NCI-H2196 (cell line): ENCODE measurements at regions not wholly inside any gene's neighbourhood (a gene's known extent, or its start where the extent isn't known, plus 50 kb on each side); places are given as distances from the start of the nearest gene placed in this dataset.
A peak's percentile ranks its signal among the peaks of the same experiment; 100 is the strongest.

Experiments
- DNase-seq: peaks from one replicate; lab custom pipeline; 2025; ENCODE audit not compliant: unreplicated experiment; lab: John Stamatoyannopoulos, UW

DNA sequence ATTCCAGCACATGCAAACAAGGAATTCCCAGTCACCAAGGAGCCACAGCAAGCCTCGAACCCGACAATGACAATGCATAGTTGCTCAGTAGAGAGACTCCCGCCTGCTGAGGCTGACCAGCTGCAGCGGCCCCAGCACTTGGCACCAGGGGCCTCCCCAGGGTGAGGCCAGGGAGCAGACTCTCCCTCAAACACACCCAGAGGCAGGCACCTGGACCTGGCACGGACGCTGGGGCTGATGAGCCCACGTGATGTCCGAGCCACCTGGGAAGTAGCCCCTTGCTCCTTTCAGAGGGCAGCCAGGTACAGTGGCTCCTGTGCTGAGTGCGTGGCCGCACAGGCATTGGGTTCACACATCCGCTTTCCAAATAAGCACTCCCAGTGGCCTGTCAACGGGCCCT is 315.9 kb upstream of the TGFBR2 start:
- DNase-seq: no peak

DNA sequence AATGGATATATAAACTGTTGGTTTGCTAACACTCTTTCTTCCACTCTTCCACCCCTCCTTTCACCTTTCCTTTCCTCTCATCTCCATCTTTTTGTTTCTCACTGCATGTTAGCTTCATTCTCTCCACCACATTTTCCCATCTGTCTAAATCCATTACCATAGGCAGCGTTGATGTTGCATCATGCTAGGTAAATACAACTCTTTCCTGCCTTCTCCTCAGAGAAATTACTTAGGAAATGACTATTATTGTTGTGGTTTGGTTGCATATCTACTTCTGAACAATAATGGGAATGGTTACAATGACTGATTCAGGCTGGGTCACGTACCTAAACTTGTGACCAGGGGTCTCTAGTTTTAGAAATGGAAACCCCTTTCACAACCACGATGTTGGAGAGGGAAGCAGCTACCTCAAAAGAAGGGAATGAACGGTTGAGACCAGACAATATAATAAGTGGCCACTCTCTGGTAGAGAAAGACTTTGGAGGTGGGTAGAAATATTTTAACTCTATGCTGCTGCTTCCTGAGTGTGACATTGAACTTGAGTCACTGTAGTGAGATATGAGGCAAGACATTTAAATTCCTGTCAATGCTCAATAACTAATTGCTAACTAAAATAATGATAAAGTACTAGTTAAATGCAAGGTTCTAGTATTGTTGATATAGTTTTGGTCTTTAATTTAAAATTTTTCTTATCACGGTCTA is 314.1 kb upstream of the TGFBR2 start:
- no peak for DNase-seq

DNA sequence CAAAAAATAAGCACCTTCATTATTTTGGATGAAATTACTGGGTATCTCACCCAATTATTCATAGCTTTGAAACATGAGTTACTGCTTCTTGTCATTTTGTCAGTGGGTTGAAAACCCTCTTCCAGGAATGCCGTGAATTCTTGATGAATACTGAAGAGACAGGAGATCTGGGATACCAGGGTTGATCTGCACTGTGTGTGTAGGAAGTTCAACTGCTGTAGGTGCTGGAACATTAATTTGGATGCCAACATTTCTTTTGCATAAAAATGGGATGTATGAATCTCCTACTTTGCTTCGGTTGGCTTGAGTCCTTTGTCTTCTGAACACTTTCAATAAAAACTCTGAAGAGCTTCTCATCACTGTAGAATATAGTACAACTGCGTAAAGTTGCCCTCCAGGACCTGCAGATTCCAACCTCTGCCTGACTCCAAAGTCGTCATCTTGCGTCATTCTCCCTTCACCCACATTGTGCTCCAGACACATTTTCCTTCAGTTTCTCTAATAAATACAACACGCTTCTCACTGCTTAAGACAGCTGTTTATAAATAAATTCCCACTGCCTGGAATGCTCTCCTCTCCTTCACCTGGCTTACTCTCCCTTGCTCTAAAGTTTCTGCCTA is 312.7 kb upstream of the TGFBR2 start:
- DNase-seq: no peak

DNA sequence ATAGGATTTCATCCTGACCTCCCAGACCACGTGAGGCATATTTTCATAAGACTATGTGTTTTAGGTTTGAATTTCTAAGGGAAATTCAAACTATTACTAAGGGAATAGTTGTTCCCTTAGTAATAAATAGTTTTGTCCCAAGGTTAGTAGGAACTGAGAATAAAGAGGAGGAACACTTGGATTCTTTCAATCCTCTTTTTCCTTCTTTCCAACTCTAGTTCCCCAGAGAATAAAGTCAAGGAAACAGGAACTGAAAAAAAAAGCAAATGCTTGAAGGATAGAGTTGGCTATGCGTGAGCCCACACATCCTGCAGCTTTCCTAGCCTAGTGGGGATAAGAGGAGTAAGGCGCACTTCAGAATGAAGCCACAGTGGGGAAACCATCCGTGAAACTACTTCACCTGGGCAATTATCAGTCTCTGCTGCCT is 312.1 kb upstream of the TGFBR2 start:
- DNase-seq: no peak

DNA sequence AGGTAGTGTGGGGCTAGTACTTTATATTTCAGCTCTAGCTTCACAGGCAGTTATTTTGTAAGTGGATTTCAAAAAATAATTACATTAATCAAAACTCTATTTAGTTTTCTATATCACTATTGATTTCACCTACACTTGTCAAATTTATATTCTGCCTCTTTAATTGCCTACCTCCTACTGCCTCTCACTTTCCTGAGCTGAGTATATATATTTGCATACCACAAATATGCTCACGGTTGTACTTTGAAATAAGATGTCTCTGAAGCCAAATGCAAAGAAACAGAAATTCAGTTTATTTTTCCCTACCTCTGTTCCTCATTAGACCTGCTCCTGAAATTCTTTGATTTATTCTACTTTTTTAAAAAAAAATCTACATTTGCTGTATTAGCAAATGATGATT is 309.3 kb upstream of the TGFBR2 start:
- no peak for DNase-seq

DNA sequence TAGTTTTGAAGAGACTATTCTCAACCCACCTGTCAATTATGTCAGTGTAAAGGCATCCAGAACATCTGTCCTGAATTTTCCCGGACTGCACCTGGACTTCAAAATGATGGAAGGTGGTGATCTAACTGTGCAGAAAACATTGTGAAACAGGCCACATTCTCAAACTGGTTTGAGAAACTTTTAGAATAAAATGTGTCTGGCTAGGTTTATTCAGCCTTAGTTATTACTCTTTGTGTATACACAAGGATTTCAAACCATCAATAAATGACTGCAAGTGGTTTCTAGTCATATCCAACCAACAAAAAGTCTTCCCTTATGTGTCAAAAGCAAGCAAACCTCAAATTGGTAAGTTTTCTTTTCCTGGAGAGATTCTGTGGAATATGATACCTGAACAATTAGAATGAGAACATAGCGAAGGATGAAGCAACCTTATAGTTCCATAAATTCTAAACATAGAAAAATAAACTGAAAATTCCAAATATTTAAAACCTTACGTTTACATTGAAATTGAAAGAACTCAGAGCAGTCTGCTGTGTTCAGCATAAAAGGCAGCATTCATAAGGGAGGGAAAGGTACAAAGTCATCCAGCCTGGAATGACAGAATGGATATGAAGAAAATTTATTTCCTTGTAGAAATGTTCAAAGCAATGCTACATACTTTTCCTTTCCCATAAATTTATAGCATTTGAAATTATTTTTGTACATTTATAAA is 306.6 kb upstream of the TGFBR2 start:
- DNase-seq: no peak

DNA sequence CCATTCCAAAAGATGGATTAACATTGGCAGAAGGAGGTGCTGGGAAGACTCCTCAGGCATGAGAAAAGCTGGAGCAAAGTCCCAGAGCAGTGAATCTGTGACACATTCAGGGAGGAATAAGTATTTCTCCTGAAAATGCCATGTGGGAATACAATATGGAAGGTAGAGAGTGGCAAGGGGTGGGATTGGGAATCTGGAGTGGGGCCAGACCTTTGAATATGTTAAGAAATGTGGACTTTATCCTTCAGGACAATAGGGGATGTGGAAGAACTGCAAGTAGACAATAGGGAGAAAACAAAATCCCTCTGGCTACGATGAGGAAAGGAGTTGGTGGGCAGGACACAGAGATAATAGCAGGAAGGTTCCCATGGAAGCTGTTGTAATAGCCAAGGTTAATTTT is 305.6 kb upstream of the TGFBR2 start:
- no peak for DNase-seq

DNA sequence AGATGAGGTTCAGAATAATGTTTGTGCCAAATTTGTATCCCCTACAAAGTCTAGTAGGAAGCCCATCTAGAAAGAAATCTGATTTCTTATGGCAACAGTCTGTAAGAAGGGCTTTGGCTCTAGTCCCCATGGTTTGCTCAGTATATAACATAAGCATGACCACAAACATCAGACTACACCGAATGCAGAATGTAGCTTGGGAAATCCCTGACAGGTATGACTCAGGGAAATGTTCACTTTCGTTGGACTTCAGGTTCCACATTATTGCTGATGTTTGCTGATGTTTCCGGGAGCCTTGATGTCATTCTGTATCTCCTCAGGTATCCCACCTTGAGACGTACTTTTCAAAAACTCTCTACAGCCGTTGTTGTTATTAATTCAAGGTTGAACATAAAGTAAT is 304.4 kb upstream of the TGFBR2 start:
- no peak for DNase-seq

DNA sequence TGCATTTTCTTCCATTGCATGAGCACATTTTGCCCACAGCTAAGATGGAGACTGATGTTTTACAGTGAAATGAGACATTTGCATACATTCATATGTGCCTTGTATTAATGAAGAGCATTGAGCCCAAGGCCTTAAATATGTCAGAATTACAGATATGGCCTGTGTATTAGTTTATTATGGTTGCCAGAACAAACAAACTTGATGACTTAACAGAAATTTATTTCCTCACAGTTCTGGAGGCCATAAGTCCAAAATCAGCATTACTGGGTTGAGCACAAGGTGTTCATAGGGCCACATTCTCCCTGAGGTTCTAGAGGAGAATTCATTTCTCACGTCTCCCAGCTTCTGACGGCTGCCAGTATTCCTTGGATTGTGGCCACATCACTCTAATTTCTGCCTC is 302.6 kb upstream of the TGFBR2 start:
- DNase-seq: no peak

DNA sequence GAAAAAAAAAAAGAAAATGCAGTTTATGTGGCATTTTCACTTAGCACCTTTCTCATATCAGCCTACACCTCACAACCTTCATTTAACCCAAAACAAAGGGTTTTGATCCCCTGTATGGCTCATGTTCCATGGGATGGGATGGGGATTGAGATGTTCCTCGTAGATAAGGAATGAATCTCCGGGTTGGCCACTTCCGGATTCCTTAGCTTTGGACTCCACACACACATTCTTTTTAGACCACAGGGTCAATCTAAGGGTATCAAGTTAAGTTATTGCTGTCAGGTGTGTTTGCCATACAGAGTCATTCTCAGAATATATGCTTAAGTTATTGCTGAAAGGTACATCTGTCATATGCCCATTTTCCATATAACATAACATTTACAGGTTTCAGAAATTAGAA is 301.4 kb upstream of the TGFBR2 start:
- no peak for DNase-seq

DNA sequence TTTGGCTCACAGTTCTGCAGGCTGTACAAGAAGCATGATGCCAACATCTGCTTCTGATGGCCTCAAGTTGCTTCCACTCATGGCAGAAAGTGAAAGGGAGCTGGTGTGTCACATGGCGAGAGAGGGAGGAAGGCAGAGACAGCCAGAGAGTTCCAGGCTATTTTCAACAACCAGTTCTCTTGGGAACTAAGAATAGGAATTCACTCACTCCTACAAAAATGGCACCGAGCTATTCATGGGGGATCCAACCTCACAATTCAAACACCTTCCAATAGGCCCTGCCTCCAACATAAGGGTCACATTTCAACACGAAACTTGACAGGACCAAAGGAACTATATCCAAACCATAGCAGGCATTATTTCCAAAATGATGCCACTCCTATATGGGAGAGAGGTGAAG is 299.5 kb upstream of the TGFBR2 start:
- no peak for DNase-seq

DNA sequence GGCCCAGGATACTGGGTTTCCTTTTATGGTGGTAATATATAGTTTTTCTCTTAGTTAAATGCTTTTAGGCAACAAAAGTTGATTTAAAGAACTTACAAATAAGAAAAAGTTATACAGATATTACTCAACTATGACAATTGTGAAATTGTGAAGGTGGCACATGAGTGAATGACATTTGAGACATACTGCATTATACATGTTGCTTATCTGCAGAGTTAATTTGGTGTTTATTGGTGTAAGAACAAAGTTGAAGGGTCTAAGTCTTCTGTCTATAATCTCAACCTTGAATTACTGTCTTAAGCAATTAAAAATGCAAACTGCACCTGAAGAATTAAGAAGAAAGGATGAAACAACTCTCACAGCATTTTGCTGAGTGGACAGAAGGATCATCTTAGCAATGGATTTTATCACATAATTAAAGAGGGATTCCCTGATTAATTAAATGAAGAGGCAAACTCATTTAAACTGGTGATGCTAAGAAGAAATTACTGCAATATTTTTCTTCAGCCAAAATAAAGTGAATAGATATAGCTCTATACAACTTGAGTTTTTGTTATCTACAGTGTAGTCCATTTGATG is 298.9 kb upstream of the TGFBR2 start:
- no peak for DNase-seq

DNA sequence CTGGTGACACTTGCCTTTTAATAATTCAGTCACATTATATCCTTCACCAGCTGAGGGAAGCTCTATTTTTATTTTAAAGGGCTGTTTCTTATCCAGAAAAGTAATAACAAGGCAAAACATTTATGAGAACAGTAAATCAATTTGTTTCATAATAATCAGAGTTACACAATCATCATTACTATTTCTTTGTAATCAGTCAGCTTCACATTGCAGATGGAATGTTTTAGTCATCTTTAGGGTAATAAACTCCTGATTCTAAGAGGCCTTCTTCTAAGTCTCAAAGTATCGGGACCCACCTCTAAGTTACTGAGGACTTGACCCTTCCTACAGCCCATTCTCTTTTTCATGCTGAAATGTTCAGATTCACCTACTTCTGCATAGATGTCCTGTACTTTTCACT is 298.3 kb upstream of the TGFBR2 start:
- no peak for DNase-seq

DNA sequence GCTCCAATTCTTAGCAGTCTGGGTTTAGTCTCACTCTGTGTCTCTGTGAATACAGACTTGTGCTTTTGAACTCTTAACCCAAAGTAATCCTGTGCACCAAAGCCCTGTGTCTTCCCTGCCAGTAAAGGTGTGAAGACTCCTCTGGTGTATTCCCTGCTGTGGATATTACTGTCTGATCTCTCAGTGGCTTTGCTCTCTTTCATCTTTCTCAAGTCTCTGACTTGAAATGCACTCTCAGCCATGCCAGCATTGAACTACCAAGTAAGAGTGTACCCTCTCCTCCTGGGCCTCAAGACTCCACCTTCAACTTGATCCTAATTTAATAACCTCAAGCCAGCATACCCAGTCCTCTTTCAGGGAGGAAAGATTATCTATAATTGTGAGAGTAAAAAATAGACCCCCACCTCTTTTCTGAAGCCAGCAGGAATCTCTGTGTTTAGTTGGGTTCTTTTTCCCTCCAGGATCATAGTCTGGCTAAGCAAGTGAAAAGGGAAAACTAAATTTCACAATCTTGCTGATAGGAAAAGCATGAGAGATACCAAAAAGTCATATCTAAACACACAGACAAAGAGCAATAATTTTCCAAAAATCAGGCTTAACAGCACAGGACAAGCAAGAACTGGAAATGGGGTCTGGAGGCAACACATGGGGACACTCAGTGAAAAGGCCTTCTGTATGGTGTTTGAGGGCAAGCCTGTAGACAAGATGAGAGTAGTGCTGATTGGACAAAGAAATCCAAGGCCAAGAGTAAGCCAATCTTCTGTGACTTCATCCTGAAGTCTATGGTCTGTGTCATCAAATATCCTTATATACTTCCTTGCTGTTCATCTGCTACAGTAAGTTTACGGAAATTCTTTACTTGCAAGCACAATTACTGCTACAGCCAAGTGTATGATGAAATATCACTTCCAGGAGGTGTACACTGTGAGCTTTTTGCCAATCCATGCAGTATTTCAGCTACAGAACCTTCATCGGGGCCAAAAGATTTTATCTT is 296.1 kb upstream of the TGFBR2 start:
- no peak for DNase-seq

DNA sequence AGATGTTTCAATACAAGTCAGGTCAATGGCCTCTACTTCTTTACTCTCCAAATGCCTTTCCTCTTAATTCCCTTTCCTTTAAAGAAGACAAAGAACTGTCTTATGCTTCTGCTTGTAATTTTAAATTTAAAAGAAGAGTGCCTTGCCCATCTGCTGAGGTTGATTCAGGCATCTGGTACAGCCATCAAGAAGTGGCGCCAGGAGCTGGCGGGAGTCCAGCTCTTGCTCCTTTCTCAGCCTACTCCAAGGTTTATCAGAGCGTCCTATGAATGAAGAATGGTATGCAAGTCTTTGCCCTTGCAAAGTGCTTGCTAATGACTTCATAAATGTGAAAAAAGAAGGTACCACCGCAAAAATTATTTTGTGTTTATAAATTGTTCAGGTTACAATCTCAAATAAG is 294.6 kb upstream of the TGFBR2 start:
- DNase-seq: no peak

DNA sequence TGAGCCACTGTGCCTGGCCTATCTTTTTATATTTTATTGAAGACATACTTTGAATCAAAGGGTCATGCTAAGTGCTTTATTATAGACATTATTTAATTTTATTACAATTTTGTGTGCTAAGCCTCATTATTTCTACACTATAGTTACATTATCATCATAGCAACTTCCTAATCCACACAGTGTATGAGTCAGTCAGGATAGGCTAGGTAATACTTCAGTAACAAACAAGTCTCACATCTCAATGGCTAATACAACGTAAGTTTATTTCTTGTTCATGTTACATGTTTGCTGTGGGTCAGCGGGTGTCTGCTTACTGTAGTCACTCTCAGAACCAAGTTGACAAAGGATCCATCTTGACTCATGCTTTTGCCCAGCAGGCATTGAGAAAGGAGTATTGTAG is 292.6 kb upstream of the TGFBR2 start:
- no peak for DNase-seq

DNA sequence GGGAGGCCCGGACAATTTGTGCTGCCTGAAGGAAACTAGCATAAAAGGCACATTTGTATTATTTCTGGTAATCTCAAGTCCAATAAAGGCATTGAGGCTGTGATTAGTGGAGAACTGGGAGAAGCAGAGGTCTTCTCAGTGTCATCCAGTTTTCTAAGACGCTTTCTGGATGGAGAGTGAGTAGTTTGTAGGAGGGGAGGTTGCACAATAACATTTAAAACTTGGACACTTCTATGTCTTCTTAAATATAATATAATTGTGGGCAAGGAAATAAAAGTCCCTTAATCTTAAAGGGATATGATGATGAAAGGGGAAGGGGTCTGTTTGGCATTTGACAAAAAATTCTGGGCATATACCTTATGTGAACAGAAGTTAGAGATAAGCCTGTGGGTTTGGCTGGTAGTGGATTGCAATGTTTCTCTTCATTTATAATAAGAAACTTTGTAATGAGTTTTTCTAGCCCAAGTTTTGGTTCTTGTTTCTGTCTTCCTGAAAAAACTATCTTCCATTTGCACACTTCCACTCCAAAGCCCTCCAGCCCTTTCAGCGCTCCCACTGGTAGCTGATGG is 291.6 kb upstream of the TGFBR2 start:
- no peak for DNase-seq

DNA sequence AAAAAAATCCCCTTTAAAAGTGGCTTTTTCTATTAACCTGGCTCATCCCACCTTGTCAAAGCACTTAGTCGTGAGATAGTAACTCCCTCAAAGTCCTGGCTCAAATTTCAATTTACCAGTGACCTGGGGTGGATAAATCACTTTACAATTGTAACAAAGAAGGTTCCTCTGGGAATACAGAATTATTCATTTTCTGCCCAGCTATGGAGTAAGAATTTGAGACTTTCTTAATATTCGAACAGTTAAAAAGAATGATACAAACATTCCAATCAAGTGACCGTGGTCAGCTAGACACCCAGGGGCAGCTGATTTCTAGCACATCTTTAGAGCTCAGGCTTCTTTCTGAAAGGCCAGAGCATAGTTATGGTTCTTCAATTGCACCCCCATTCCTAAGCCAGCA is 291.0 kb upstream of the TGFBR2 start:
- no peak for DNase-seq

DNA sequence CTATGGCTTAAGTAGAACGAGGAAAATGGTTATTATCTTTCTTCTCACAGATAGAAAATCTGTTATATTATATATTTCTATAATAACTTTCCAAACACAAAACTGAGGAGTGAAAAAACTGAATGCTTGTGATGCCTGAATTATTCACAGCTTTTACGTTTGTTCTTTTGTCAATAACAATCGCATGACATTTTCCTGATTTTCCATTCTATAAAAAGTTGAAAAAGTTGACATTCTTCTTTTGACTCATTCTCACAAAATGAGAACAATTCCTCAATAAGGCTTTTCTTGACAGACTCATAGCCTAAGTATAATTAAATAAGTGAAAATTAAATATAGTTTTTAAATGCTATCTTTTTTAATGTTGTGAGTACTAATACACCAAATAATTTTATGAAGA is 288.8 kb upstream of the TGFBR2 start:
- no peak for DNase-seq

DNA sequence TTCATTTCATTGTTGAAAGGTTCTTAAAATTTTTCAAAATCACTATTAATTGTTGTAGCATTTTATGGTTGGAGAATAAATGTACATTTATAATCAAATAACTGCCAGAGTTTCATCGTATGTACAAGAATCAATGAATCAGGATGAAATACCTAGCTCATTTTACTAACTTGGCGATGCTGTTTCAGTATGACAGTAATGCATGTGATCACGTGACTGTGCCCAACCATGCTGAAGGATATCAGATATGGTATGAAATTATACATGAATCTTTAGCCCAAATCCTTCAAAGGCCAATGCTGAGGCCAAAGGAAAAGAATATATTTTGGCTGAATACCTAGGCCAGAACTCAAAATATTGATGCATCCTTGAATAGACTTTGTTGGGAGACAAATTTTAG is 288.3 kb upstream of the TGFBR2 start:
- DNase-seq: no peak

DNA sequence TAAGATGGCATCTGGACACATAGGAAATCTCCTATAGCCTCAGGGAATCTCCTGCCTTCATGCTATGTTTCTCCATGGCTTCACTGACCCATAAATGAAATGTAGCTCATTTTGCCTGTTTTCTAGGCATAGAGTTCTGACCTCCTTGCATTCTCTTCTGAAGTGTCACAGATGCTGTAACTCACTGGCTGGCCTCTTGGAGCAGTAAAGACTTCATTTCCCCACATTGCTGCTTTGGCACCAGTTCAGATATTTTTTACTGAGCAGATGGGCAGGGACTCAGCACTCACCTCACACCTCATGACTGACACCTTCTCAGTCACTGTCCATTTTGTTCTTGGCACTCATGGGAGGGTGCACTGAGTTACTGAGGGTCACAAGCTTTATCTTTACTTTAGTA is 286.7 kb upstream of the TGFBR2 start:
- peak; percentile 0 for DNase-seq
